HUDEP-2 (cell line): ENCODE measurements at regions not wholly inside any gene's neighbourhood (a gene's known extent, or its start where the extent isn't known, plus 50 kb on each side); places are given as distances from the start of the nearest gene placed in this dataset.

Experiments used
- DNase-seq, 76 experiments: peaks; one replicate each; lab custom pipeline; 2025; ENCODE audit not compliant: unreplicated experiment in 76 of 76; lab: John Stamatoyannopoulos, UW

GRCh38 chr1:59017501-59018231 lies 233.8 kb upstream of the JUN start:
- no peak for DNase-seq

GRCh38 chr1:59018446-59018845 lies 234.6 kb upstream of the JUN start:
- no peak for DNase-seq

DNA sequence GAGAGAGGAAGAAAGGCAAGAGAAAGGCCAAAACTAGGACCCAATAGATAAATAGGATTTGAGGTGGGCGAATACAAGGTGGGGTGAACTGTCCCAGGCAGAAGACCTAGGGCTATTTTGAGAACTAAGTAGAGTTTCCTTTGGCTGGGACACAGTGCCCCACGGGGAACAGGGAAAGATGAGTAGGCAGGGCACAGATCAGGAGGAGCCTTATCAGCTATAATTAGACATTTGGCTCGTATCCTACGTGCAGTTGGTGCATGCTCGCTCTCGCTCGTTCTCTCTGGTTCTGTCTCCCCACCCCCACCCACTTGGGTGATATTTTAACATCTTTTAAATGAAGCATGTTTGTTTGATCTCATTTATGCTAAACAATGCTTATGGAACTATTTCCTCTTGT lies 235.0 kb upstream of the JUN start:
- peak in 19 of 76 experiments; percentile 2 to 41 (median 15) for DNase-seq

DNA sequence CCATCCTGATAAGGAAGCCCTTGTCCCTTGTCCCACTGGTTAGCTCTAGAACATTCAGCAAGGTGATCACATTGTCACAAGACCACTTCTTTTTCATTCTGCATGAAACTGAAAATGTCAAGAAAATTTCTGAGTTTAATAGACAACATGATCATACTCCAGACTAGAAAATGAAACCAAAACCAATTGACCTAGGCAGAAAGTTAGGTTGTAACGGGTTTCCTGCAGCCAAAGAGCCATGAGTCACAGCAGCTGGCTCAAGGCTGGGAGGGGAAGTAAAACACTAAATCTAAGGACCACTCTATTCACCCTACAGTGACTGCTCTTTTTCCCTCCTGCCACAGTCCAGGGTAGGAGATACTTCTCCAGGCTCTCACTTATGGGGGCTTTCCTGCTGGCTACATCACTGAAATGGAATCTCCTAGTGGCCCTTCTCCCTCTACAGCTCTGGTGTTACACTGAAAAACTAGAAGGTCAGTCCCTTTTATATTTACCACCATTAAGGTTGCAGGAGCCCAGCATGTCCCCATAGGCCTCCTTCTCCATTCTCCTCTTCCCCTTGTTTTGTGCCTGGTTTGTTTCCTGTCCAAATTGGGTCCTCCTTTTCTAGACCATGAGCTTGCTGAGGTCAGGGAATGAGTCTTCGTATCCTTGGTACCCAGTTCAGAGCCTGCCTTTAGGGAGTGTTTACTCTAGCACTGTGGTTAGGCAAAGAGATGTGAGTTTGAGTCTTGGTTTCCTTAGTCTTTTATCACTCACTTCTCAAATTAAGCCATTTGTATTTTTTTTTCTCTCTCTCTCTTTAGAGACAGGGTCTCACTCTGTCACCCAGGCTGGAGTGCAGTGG lies 236.5 kb upstream of the JUN start:
- DNase-seq: peak in 16 of 76 experiments; percentile 6 to 37 (median 14)

DNA sequence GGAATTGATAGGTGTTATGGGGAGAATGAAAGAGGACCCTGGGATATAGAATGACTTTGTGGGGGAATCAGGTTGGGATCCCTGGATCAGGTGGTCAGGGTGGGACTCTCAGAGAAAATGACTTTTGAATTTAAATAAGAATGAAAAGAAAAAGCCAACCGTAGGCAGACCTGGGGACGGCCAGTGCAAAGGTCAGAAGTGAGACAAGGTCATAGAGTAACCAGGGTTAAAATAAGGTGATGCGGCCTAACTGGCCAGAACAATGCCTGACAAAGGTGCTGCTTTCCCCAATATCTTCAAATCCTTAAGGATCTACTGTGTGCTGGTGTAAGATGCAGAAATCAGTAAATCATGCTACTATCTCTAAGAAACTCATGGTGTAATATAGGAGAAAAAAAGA lies 238.4 kb upstream of the JUN start:
- DNase-seq: no peak

DNA sequence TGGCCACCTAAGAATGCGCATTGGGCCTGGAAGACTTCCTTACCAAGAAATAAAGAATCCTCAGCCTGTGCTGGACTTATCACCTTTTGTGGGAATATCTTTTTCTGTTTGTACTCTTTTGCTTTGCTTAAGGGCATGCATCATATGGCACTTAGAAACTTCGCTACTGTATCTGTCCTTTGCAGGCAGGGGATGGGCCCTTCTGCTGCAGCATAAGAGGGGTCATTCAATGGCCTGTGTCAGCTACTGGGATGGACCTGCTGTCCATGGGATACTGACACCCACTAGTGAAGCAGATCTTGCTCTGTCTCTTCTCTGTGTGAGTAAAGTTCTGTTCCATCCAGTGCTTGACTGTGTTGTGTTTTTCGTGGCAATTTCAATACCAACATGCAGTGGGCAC lies 239.0 kb upstream of the JUN start:
- DNase-seq: no peak

- DNase-seq: no peak
Measured at GRCh38 chr1:59025201-59025600, 241.4 kb upstream of the JUN start.

GRCh38 chr1:59025898-59026426 lies 242.1 kb upstream of the JUN start:
- no peak for DNase-seq

GRCh38 chr1:59026472-59026948 lies 242.7 kb upstream of the JUN start:
- peak in 2 of 76 experiments; percentile 1 to 21 for DNase-seq

- DNase-seq: no peak
Measured at GRCh38 chr1:59027177-59027576, 243.3 kb upstream of the JUN start.

DNA sequence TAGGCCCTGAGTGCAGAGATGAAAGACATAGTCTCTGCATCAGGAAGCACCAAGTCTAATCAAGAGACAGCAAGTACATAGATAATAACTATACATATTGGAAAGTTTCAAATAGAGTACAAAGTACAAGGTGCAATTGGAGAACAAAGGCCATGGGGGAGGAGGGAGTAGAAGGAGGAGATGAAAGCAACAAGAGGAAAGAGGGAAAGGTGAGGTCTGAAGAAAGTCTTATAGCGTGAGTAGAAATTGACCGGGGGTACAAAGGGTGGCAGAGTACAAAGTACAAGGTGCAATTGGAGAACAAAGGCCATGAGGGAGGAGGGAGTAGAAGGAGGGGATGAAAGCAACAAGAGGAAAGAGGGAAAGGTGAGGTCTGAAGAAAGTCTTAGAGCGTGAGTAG lies 244.2 kb upstream of the JUN start:
- no peak for DNase-seq

DNA sequence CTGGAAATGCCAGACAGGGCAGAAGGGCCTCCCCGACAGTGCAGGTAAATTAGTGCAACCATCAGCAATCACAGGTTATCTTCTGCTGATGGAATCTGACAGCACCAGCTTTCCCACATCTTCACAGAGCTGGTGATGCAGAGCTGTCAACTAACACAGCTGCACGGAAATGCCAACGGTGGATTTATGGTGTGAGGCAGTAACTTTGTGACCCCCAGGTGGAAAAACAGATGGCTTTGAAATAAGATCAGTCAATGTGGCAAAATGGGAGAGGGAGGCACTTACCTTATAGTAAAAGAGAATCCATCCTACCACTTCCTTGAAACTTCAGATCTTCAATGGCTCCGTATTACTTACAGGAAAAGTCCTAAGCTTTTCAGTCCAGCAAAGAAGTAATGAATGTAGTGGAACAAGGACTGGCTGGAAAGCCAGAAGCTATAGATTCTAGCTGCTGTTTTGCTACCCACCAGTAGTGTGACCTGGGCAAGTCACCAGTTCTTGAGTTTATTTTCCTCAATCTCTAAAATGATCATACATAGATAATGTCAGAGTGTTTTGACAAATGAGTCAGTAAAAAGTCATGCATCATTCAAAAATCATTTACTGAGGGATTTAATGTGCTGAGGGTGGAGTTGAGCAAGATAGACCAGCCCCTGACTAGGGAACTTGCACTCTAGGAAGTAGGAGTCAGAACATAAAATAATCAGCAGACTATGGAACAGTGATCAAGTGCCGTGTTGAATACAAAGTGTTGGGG lies 245.7 kb upstream of the JUN start:
- no peak for DNase-seq

GRCh38 chr1:59032228-59032627 lies 248.4 kb upstream of the JUN start:
- DNase-seq: no peak

DNA sequence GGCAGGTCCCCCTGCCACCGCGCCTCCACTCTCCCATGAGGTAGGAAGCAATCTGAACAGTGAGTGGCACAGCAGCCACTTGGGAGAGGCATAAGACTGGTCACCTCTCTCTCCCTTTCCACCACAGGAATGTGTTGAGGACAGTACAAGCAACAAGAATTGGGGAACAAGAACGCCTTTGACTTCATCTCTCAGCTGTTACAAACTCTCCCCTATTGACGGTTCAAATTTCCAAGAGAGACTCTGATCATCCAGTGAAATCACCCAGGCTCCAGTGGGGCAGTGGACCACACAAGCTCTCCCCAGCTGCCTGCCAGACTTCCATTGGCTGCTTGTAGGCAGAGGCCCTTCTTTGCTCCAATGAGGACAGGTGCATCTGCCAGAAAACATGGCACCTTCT lies 249.9 kb upstream of the JUN start:
- no peak for DNase-seq

- DNase-seq: no peak
Measured at GRCh38 chr1:59034925-59035324, 251.1 kb upstream of the JUN start.

DNA sequence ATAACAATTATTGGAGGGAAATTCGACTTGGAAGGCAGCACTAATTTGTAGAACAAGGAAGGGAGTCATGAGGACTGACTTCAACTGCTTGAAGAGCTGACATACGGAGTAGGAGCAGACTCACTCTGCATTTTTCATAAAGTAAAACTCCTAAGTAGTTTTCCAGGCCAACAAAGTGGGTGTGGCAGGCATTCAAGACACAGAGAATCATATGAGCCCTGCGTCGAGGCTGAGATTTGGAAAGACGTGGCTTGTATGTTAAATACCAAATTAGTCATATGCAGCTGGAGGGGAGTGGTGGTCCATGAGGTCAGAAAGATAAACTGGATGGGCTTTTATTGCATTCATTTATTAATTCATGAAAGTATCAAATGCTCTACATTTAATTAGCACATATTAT lies 255.7 kb upstream of the JUN start:
- no peak for DNase-seq

DNA sequence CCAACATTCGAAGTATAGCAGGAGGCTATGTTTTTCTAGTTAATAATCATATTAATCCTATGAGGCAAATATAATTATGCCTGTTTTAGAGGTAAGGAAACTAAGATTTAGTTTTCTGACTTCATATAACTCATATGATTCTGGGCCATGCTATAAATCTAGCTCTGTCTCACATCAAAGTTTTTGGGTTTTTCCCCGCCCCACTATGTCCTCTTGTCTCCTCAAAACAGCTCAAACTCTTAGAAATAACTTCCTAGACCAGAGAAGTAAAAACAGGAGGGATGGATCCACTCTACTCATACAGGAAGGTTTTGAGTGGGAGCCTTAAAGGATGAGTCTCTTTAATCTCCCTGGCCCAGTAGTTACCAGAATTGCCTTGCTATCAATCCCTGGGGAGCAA lies 256.4 kb upstream of the FGGY start:
- no peak for DNase-seq

- DNase-seq: no peak
Measured at GRCh38 chr1:59041646-59042277, 255.1 kb upstream of the FGGY start.

GRCh38 chr1:59043796-59044195 lies 253.1 kb upstream of the FGGY start:
- peak in 3 of 76 experiments; percentile 1 to 8 (median 5) for DNase-seq

DNA sequence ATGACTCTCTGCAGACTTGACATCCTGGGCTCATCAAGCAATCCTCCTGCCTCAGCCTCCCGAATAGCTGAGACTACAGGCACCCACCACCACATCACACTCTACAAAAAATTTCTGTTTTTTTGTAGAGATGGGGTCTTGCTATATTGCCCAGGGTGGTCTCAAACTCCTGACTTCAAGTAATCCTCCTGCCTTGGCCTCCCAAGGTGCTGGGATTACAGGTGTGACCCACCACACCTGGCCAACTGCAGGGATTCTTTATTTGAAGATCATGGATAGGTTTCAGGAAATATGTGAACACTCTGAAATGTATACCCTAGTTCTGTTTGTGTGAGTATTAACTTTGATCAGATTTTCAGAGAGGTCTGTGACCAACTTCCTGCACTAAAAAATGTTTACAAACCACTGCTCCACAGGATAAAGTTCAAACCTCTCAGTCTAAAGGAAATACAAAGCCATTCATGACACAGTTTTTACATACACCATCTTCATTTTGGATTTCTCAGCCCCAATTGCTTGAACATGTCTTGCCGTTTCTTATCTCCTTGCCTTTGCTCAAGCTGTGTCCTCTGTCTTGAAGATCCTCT lies 252.3 kb upstream of the FGGY start:
- no peak for DNase-seq
